CD14-positive monocyte (primary cell): ENCODE measurements at regions not wholly inside any gene's neighbourhood (a gene's known extent, or its start where the extent isn't known, plus 50 kb on each side); places are given as distances from the start of the nearest gene placed in this dataset.

ENCODE experiments used
- DNase-seq, 3 donors: peaks; one replicate each; pipeline ENCODE4 v3.0.0-alpha.2; 2011 to 2022
- H2AFZ ChIP-seq: 2 replicates; pipeline ENCODE4 v1.6.0; 2012; ENCODE audit warnings: mild to moderate bottlenecking, low read depth, low read length, inconsistent platforms; ENCODE audit not compliant: insufficient read depth, poor library complexity, severe bottlenecking
- H3K27ac ChIP-seq, 2 donors: 1 replicate in 1 of 2; 2 replicates in 1 of 2; pipeline ENCODE4 v1.5.1; 2012 to 2013; ENCODE audit warnings: low read length in 2 of 2, control low read depth in 1 of 2, inconsistent platforms in 1 of 2, low read depth in 1 of 2, mild to moderate bottlenecking in 1 of 2
- H3K27me3 ChIP-seq, 2 donors: one replicate each; pipeline versions ENCODE4 v1.6.0 to v1.6.1; 2011 to 2013; ENCODE audit warnings: low read length in 2 of 2; ENCODE audit not compliant: control insufficient read depth in 2 of 2, insufficient read depth in 2 of 2
- H3K36me3 ChIP-seq, 2 donors: replicated peaks in 1 of 2; 1 replicate in 1 of 2; 2 replicates in 1 of 2; pipeline versions ENCODE4 v1.5.1 to v1.6.1; 2012 to 2013; ENCODE audit warnings: low read length in 2 of 2, control low read depth in 1 of 2, inconsistent platforms in 1 of 2, mild to moderate bottlenecking in 1 of 2; ENCODE audit not compliant: insufficient read depth in 2 of 2, control insufficient read depth in 1 of 2
- H3K4me1 ChIP-seq, 2 donors: 1 replicate in 1 of 2; 2 replicates in 1 of 2; pipeline versions ENCODE4 v1.5.1 to v1.6.1; 2012 to 2013; ENCODE audit warnings: low read length in 2 of 2, control low read depth in 1 of 2, inconsistent platforms in 1 of 2, mild to moderate bottlenecking in 1 of 2, moderate library complexity in 1 of 2; ENCODE audit not compliant: insufficient read depth in 2 of 2, control insufficient read depth in 1 of 2
- H3K4me2 ChIP-seq: replicated peaks from 2 replicates; pipeline ENCODE3; 2012; ENCODE audit warnings: low read length, moderate library complexity, mild to moderate bottlenecking; ENCODE audit not compliant: poor library complexity, severe bottlenecking; ENCODE audit errors: extremely low read depth
- H3K4me3 ChIP-seq, 3 experiments: fragments of 200-600 bp in 1 of 3; sonication (generic) in 1 of 3; replicated peaks in 1 of 3; 1 replicate in 2 of 3; 2 replicates in 1 of 3; pipeline ENCODE4 v1.5.1; 2011 to 2013; ENCODE audit warnings: low read length in 3 of 3, mild to moderate bottlenecking in 3 of 3, control low read depth in 2 of 3, low read depth in 2 of 3, inconsistent platforms in 1 of 3, moderate library complexity in 1 of 3
- H3K79me2 ChIP-seq: 2 replicates; pipeline ENCODE4 v1.6.0; 2012; ENCODE audit warnings: mild to moderate bottlenecking, control low read depth, inconsistent platforms, low read length, moderate library complexity; ENCODE audit not compliant: insufficient read depth
- H3K9ac ChIP-seq: 2 replicates; pipeline ENCODE4 v1.6.0; 2017; ENCODE audit warnings: low read length, mild to moderate bottlenecking; ENCODE audit not compliant: insufficient read depth, poor library complexity, severe bottlenecking
- H3K9me3 ChIP-seq, 2 donors: replicated peaks in 1 of 2; 1 replicate in 1 of 2; 2 replicates in 1 of 2; pipeline versions ENCODE4 v1.5.1 to v1.6.1; 2012 to 2013; ENCODE audit warnings: low read length in 2 of 2, control low read depth in 1 of 2; ENCODE audit not compliant: control insufficient read depth in 1 of 2, insufficient read depth in 1 of 2
- H4K20me1 ChIP-seq: 2 replicates; pipeline ENCODE4 v1.6.0; 2012; ENCODE audit warnings: mild to moderate bottlenecking, low read length, control low read depth, moderate library complexity; ENCODE audit not compliant: insufficient read depth
- H3K27ac Mint-ChIP-seq, 7 donors: one replicate each; pipeline ENCODE4 v1.8.0; 2020; ENCODE audit warnings: mild to moderate bottlenecking in 7 of 7, mixed read lengths in 7 of 7, moderate library complexity in 6 of 7, inconsistent platforms in 2 of 7
- H3K27me3 Mint-ChIP-seq, 3 donors: one replicate each; pipeline ENCODE4 v1.8.0; 2021 to 2022; ENCODE audit warnings: low read depth in 3 of 3, mild to moderate bottlenecking in 3 of 3, mixed read lengths in 3 of 3, moderate library complexity in 3 of 3, inconsistent platforms in 1 of 3
- H3K36me3 Mint-ChIP-seq, 2 donors: one replicate each; pipeline ENCODE4 v1.8.0; 2020; ENCODE audit warnings: mixed read lengths in 2 of 2, inconsistent platforms in 1 of 2, mild to moderate bottlenecking in 1 of 2
- H3K4me1 Mint-ChIP-seq: one replicate; pipeline ENCODE4 v1.8.0; 2020; ENCODE audit warnings: mild to moderate bottlenecking, mixed read lengths
- H3K4me3 Mint-ChIP-seq, 2 donors: one replicate each; pipeline ENCODE4 v1.8.0; 2020; ENCODE audit warnings: mild to moderate bottlenecking in 2 of 2, mixed read lengths in 2 of 2, moderate library complexity in 1 of 2
- H3K9me3 Mint-ChIP-seq, 7 donors: one replicate each; pipeline ENCODE4 v1.8.0; 2020 to 2022; ENCODE audit warnings: mixed read lengths in 7 of 7, mild to moderate bottlenecking in 6 of 7, moderate library complexity in 6 of 7, inconsistent platforms in 2 of 7
- CTCF ChIP-seq: fragments of 200-600 bp; IDR thresholded peaks from one replicate; pipeline ENCODE4 v1.8.0; 2022; ENCODE audit warnings: antibody characterized with exemption, mild to moderate bottlenecking
- WGBS: methylation state at CpG from one replicate; pipeline ENCODE4 v1.1.5; 2013; ENCODE audit warnings: missing lambda C conversion rate; ENCODE audit not compliant: insufficient coverage; 5-methylcytosine and 5-hydroxymethylcytosine counted together
- intact Hi-C, 2 donors: fragments of 100-400 bp; cut with micrococcal nuclease; formaldehyde crosslinking; loops; one replicate each; pipeline versions ENCODE4 v1.15.0 to v1.15.1; 2023

GRCh38 chr12:67434671-67435370 lies 165.7 kb downstream of the CAND1 start:
- no peak for TF ChIP-seq CTCF
- peak overlapping the region in 3 of 7 donors; percentile 65 to 77 (median 73) for H3K27ac Mint-ChIP-seq
- Histone ChIP-seq H3K27me3 (no peaks in the 10 kb centered on the region), H3K4me3 (no peak overlapping the region), H3K9ac (no peak overlapping the region), H3K27ac (no peak overlapping the region), H3K36me3 (no peaks in the 10 kb centered on the region), H3K4me2 (no peak overlapping the region), H2AFZ (no peak overlapping the region), H3K4me1 (peaks cover 0 to 15% of the 10 kb centered on the region in 2 donors), H4K20me1 (no peaks in the 10 kb centered on the region), H3K9me3 (no peaks in the 10 kb centered on the region), H3K79me2 (no peaks in the 10 kb centered on the region)
- peaks cover 0 to 7% (median 1%) of the 10 kb centered on the region in 7 donors for H3K9me3 Mint-ChIP-seq
- H3K4me1 Mint-ChIP-seq: peaks cover 2% of the 10 kb centered on the region
- H3K27me3 Mint-ChIP-seq: peaks cover 0 to 3% (median 2%) of the 10 kb centered on the region in 3 donors
- H3K4me3 Mint-ChIP-seq: no peak overlapping the region
- no peak for DNase-seq
- 100% methylated on average over 1 of the region's 3 CpGs for WGBS
- H3K36me3 Mint-ChIP-seq: no peaks in the 10 kb centered on the region
- intact Hi-C loops: no loop called here

- H3K27ac Mint-ChIP-seq: no peak overlapping the region
- H2AFZ ChIP-seq: no peak overlapping the region
- H3K9ac ChIP-seq: no peak overlapping the region
- H3K27me3 Mint-ChIP-seq: peaks cover 0 to 3% (median 3%) of the 10 kb centered on the region in 3 donors
- H3K27ac ChIP-seq: no peak overlapping the region
- H3K79me2 ChIP-seq: no peaks in the 10 kb centered on the region
- no peaks in the 10 kb centered on the region for H3K36me3 ChIP-seq
- no peaks in the 10 kb centered on the region for H3K27me3 ChIP-seq
- peaks cover 0 to 7% (median 1%) of the 10 kb centered on the region in 7 donors for H3K9me3 Mint-ChIP-seq
- no peak overlapping the region for H3K4me3 Mint-ChIP-seq
- no peaks in the 10 kb centered on the region for H4K20me1 ChIP-seq
- peaks cover 0 to 15% of the 10 kb centered on the region in 2 donors for H3K4me1 ChIP-seq
- no CpG with 5 or more reads among the region's 2 CpGs for WGBS
- H3K36me3 Mint-ChIP-seq: no peaks in the 10 kb centered on the region
- intact Hi-C loops: no loop called here
- no peak for TF ChIP-seq CTCF
- no peak overlapping the region for H3K4me2 ChIP-seq
- peaks cover 2% of the 10 kb centered on the region for H3K4me1 Mint-ChIP-seq
- no peaks in the 10 kb centered on the region for H3K9me3 ChIP-seq
- H3K4me3 ChIP-seq: no peak overlapping the region
- DNase-seq: no peak
Measured at GRCh38 chr12:67436230-67436629, 167.1 kb downstream of the CAND1 start.
